HG02852 (cell line): ENCODE measurements at regions not wholly inside any gene's neighbourhood (a gene's known extent, or its start where the extent isn't known, plus 50 kb on each side); places are given as distances from the start of the nearest gene placed in this dataset.
"Not testable (repeated sequence)": the region's sequence is repeated elsewhere in the genome, so short reads cannot be mapped to it uniquely, and the experiment has no call there.

Experiments
- ATAC-seq: cut with Tn5 transposase; IDR thresholded peaks from one replicate; pipeline ENCODE4 v1.9.1; 2021; ENCODE audit warnings: mild to moderate bottlenecking, moderate library complexity; ENCODE audit not compliant: unreplicated experiment

GRCh38 chr9:26261503-26262330 is 583.5 kb upstream of the TUSC1 start:
- ATAC-seq: no peak

- no peak for ATAC-seq
Observed at GRCh38 chr9:26260238-26260637, 582.0 kb upstream of the TUSC1 start.

GRCh38 chr9:26247861-26248260 is 569.6 kb upstream of the TUSC1 start:
- ATAC-seq: no peak

GRCh38 chr9:26244661-26245451 is 566.6 kb upstream of the TUSC1 start:
- no peak for ATAC-seq

- ATAC-seq: no peak
Observed at GRCh38 chr9:26243726-26244125, 565.5 kb upstream of the TUSC1 start.

GRCh38 chr9:26243029-26243697 is 564.9 kb upstream of the TUSC1 start:
- ATAC-seq: no peak

GRCh38 chr9:26240020-26240419 is 561.8 kb upstream of the TUSC1 start:
- ATAC-seq: no peak

GRCh38 chr9:26237256-26237655 is 559.0 kb upstream of the TUSC1 start:
- no peak for ATAC-seq

GRCh38 chr9:26234865-26235264 is 556.6 kb upstream of the TUSC1 start:
- no peak for ATAC-seq

GRCh38 chr9:26231391-26231790 is 553.1 kb upstream of the TUSC1 start:
- ATAC-seq: no peak

- ATAC-seq: no peak
Observed at GRCh38 chr9:26229324-26230054, 551.2 kb upstream of the TUSC1 start.

GRCh38 chr9:26228273-26228672 is 550.0 kb upstream of the TUSC1 start:
- no peak for ATAC-seq

GRCh38 chr9:26221290-26221689 is 543.0 kb upstream of the TUSC1 start:
- ATAC-seq: no peak

- no peak for ATAC-seq
Observed at GRCh38 chr9:26220367-26220766, 542.1 kb upstream of the TUSC1 start.

GRCh38 chr9:26219961-26220360 is 541.7 kb upstream of the TUSC1 start:
- no peak for ATAC-seq

- ATAC-seq: no peak
Observed at GRCh38 chr9:26216702-26217101, 538.5 kb upstream of the TUSC1 start.

GRCh38 chr9:26214713-26215444 is 536.6 kb upstream of the TUSC1 start:
- ATAC-seq: not testable (repeated sequence)

- ATAC-seq: no peak
Observed at GRCh38 chr9:26210338-26210851, 532.2 kb upstream of the TUSC1 start.

GRCh38 chr9:26205261-26205660 is 527.0 kb upstream of the TUSC1 start:
- no peak for ATAC-seq

GRCh38 chr9:26193237-26193636 is 515.0 kb upstream of the TUSC1 start:
- ATAC-seq: no peak
